ENCODE measurements at regions not wholly inside any gene's neighbourhood (a gene's known extent, or its start where the extent isn't known, plus 50 kb on each side); places are given as distances from the start of the nearest gene placed in this dataset.

DNA sequence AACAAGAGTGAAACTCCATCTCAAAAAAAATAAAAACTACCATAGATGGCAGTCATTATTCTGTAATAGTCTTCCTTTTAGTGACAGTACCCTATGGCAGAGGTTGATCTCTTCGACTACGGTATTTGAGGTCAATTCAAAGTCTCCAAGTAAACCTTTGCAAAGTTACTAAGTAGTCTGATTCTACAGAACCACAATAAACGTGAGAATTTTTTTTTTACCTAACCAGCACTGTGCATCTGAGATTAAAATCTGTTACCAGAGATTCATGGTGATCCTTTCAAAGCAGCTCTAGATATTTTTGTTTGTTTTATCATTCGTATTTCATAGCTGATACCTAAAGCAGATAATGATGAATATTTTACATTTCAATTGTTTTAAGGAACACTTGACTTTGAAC, 86.6 kb upstream of the CHD2 start:
- TF ChIP-seq, protein P1, sequence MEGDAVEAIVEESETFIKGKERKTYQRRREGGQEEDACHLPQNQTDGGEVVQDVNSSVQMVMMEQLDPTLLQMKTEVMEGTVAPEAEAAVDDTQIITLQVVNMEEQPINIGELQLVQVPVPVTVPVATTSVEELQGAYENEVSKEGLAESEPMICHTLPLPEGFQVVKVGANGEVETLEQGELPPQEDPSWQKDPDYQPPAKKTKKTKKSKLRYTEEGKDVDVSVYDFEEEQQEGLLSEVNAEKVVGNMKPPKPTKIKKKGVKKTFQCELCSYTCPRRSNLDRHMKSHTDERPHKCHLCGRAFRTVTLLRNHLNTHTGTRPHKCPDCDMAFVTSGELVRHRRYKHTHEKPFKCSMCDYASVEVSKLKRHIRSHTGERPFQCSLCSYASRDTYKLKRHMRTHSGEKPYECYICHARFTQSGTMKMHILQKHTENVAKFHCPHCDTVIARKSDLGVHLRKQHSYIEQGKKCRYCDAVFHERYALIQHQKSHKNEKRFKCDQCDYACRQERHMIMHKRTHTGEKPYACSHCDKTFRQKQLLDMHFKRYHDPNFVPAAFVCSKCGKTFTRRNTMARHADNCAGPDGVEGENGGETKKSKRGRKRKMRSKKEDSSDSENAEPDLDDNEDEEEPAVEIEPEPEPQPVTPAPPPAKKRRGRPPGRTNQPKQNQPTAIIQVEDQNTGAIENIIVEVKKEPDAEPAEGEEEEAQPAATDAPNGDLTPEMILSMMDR (conservative IDR thresholded peaks at IDR 0.05; ENCODE audit: low read depth in 2 of 2): no peak
- TF ChIP-seq ZNF114 (CRISPR knock-in tag; IDR thresholded peaks at IDR 0.05) (no peak), EZH2 (IDR thresholded peaks at IDR 0.05; ENCODE audit: low read depth, unreplicated experiment) (no peak)

Measured in GM23338 (cell line).